ENCODE measurements at regions not wholly inside any gene's neighbourhood (a gene's known extent, or its start where the extent isn't known, plus 50 kb on each side); places are given as distances from the start of the nearest gene placed in this dataset.

- in situ Hi-C loops (cut with MboI; ENCODE audit: low sequenced_read_pairs, unreplicated experiment): no loop called here
- DNase-seq (ENCODE audit: low spot score): no peak
- TF ChIP-seq, protein P1, sequence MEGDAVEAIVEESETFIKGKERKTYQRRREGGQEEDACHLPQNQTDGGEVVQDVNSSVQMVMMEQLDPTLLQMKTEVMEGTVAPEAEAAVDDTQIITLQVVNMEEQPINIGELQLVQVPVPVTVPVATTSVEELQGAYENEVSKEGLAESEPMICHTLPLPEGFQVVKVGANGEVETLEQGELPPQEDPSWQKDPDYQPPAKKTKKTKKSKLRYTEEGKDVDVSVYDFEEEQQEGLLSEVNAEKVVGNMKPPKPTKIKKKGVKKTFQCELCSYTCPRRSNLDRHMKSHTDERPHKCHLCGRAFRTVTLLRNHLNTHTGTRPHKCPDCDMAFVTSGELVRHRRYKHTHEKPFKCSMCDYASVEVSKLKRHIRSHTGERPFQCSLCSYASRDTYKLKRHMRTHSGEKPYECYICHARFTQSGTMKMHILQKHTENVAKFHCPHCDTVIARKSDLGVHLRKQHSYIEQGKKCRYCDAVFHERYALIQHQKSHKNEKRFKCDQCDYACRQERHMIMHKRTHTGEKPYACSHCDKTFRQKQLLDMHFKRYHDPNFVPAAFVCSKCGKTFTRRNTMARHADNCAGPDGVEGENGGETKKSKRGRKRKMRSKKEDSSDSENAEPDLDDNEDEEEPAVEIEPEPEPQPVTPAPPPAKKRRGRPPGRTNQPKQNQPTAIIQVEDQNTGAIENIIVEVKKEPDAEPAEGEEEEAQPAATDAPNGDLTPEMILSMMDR (IDR thresholded peaks at IDR 0.05; ENCODE audit: borderline replicate concordance, control extremely low read depth, extremely low read depth, insufficient read depth, missing control alignments): peak; percentile 13
These were observed 85.0 kb downstream of the SYNE3 start for GRCh38 chr14:95431199-95432143.

DNA sequence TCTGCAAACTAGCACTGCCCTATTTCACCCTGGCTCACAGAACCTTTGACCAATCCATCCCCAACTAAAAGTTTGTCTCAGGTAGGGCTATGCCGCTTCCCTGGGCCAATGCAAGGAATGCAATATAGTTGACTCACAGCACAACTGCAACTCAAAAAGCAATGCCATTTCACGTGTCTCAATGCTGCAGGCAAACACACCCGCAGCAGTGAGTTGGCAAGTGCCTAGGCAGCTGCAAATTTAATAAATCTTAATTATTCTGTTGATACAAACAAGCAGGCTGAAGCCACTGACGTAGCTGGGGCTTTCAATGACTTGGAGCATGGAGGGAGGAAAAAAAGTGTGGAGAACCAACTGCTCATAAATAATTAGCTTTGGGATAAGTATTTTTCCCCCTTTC lies 87.9 kb downstream of the SYNE3 start:
- in situ Hi-C loops (cut with MboI; ENCODE audit: low sequenced_read_pairs, unreplicated experiment): no loop called here
- no peak for DNase-seq (ENCODE audit: low spot score)
- TF ChIP-seq, protein P1 (IDR thresholded peaks at IDR 0.05; ENCODE audit: borderline replicate concordance, control extremely low read depth, extremely low read depth, insufficient read depth, missing control alignments): no peak

GRCh38 chr14:95426116-95426475 lies 90.4 kb downstream of the SYNE3 start:
- TF ChIP-seq, protein P1 (IDR thresholded peaks at IDR 0.05; ENCODE audit: borderline replicate concordance, control extremely low read depth, extremely low read depth, insufficient read depth, missing control alignments): no peak
- in situ Hi-C loops (cut with MboI; ENCODE audit: low sequenced_read_pairs, unreplicated experiment): no loop called here
- DNase-seq (ENCODE audit: low spot score): no peak

DNA sequence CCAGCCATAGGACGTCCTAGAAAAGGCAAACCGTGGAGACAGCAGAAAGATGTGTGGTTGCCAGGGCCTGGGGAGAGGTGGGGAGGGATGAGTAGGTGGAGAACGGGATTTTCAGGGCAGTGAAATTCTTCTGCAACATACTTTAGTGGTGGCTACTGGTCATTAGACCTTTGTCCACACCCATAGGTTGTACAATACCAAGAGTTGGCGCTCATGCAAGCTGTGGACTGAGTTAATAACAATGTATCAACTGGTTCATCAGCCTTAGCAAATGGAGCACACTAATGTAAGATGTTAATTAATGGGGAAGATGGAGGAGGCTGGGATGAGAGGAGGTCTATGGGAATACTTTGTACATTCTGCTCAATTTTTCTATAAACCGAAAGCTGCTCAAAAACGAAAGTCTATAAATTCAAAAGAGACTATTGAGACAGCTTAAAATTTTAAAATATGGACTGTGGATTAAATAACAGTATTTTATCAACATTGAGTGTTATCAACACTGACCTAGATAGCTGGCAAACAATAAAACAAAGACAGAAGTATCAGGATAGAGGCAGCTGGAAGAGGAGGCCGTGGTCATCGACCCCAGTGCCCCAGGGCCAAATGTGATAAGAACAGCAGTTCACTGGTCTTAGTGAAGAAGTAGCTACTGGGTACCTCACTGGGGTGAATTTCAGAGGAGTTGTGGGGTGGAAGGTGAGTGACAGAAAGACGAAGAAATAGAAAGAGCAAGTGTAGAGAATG lies 90.9 kb downstream of the SYNE3 start:
- TF ChIP-seq, protein P1 (IDR thresholded peaks at IDR 0.05; ENCODE audit: borderline replicate concordance, control extremely low read depth, extremely low read depth, insufficient read depth, missing control alignments): no peak
- no peak for DNase-seq (ENCODE audit: low spot score)
- in situ Hi-C loops (cut with MboI; ENCODE audit: low sequenced_read_pairs, unreplicated experiment): no loop called here

DNA sequence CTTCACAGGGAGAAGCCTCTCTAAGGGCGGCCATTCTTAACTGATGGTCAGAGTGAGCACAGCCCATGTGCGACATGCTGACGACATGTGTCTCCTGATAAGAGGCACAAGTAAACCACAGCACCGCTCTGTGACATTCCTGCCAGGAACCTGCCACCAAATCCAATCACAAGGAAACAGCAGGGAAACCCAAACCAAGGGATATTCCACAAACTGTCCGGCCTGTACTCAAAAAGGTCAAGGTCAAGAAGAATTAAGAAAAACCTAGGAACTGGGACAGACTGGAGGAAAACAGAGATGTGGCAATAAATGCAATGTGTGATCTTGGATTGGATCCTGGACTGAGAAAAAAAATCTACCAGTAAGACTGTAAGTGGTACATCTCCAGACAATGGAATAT lies 91.9 kb downstream of the SYNE3 start:
- no peak for DNase-seq (ENCODE audit: low spot score)
- in situ Hi-C loops (cut with MboI; ENCODE audit: low sequenced_read_pairs, unreplicated experiment): no loop called here
- TF ChIP-seq, protein P1 (IDR thresholded peaks at IDR 0.05; ENCODE audit: borderline replicate concordance, control extremely low read depth, extremely low read depth, insufficient read depth, missing control alignments): no peak

GRCh38 chr14:95421741-95422140 lies 94.7 kb downstream of the SYNE3 start:
- no peak for DNase-seq (ENCODE audit: low spot score)
- in situ Hi-C loops (cut with MboI; ENCODE audit: low sequenced_read_pairs, unreplicated experiment): no loop called here
- TF ChIP-seq, protein P1 (IDR thresholded peaks at IDR 0.05; ENCODE audit: borderline replicate concordance, control extremely low read depth, extremely low read depth, insufficient read depth, missing control alignments): no peak
